Skin of body (tissue), 1 donor: ENCODE measurements at regions not wholly inside any gene's neighbourhood (a gene's known extent, or its start where the extent isn't known, plus 50 kb on each side); places are given as distances from the start of the nearest gene placed in this dataset.
"Not testable (repeated sequence)": the region's sequence is repeated elsewhere in the genome, so short reads cannot be mapped to it uniquely, and the experiment has no call there.

ENCODE experiments used
- DNase-seq: peaks from one replicate; lab custom pipeline; 2025; lab: John Stamatoyannopoulos, UW

DNA sequence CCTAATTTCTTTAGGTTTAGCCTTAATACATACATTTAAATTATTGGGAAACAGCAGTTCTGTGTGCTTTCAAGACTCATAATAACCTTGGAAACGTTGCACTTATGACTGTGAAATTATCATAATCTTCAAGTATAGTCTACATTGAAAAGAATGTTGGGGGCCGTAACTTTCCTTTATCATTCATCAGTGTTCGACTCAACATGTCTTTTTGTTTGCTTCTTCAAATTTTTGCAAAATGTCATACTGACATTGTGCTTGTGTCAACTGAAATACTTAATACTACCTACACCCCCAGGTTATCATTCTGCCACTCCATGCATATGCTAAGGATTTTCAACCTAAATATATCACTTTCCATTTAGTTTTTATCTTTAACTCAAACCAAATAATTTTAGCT lies 1562.9 kb downstream of the OLFM4 start:
- no peak for DNase-seq

- no peak for DNase-seq
Measured at GRCh38 chr13:54592201-54592600, 1563.6 kb downstream of the OLFM4 start.

- no peak for DNase-seq
Measured at GRCh38 chr13:54593504-54593903, 1564.9 kb downstream of the OLFM4 start.

DNA sequence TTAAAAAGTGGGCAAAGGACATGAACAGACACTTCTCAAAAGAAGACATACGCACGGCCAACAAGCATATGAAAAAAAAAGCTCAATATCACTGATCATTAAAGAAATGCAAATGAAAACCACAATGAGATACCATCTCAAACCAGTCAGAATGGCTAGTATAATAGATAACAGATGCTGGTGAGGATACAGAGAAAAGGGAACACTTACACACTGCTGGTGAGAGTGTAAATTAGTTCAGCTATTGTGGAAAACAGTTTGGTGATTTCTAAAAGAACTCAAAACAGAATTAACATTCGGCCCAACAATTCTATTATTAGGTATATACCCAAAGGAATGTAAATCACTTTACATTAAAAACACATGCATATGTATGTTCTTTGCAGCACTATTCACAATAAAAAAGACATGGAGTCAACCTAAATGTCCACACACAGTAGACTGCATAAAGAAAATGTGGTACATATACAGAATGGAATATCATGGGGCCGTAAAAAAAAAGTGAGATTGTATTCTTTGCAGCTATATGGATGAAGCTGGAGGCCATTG lies 1569.0 kb downstream of the OLFM4 start:
- no peak for DNase-seq

DNA sequence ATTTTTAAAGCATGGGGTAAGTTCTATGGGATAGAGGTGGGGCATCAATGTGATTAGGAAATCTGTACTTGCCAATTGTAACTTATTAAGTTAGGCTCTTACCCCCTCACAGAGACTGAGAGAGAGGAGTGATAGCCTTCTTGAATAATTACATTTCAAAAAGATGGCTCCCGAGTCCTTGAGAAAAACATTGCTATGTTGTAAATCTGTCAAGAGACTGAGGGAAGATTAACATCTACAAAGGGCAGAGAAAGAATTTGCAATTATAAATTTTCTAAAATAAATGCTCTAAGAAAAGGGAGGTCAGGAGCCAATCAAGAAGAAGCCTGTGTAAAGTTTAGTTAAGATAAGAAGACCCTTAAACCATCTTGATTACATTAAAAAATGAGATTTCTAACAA lies 1570.8 kb downstream of the OLFM4 start:
- DNase-seq, result no peak

GRCh38 chr13:54606944-54607343 lies 1578.3 kb downstream of the OLFM4 start:
- DNase-seq, result no peak

DNA sequence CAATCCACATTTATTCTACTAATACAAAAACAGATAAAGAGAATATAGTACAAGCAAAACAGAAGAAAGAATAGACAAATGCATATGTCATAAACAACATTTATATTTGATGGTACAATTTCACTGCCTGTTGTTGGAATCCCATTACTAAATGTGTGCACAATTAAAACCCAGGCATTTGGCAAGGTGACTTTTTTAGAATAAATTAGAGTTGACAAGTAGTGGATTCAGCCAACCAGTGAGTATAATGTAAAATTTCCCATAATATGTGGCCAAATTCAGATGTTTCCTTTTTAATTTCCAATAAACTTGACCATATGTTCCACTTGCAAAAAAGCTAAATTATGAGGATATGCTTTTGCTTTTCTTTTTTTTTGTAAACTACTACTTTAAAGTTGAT lies 1578.8 kb downstream of the OLFM4 start:
- DNase-seq, result no peak

DNA sequence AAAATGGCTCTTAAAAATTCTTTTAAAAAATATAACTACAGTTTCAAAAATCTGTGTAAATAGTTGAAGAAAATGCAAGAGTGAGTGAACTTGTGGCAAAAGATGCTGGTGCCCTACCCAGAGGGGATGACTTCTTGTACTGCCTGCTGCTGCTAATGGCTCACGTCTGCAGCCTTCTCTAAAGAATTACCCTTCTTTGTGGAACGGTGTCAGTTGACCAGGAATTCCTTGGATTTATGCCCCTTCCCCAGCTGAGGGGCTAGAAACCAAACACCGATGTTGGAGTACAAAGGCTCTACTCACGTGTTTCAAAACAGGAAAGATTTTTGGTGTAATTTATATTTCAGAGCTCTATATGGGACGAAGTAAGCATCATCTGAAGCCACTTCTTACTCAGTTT lies 1582.8 kb downstream of the OLFM4 start:
- DNase-seq, result no peak

DNA sequence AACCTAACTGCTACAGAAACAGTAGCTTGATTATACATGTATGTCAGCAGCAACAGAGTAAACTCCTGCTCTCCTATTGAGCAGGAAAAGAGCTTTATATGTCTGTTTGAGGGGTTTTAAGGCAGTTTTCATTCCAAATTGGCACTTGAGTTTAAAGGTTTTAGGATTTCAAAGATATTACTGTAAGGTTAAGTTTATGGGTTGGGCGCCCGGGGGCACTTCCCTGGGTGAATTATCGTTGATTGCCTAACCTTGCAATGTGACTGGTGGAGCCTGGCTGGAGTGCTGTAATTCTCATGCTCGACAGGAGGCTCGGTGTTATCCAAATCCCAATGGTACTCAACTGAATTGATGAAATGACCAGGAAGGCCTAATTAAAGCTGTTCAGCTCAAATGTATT lies 1586.1 kb downstream of the OLFM4 start:
- DNase-seq, result no peak

- DNase-seq, result not testable (repeated sequence)
Measured at GRCh38 chr13:54626504-54626903, 1597.9 kb downstream of the OLFM4 start.

GRCh38 chr13:54627646-54628372 lies 1599.2 kb downstream of the OLFM4 start:
- no peak for DNase-seq

- DNase-seq, result no peak
Measured at GRCh38 chr13:54628383-54628782, 1599.8 kb downstream of the OLFM4 start.

DNA sequence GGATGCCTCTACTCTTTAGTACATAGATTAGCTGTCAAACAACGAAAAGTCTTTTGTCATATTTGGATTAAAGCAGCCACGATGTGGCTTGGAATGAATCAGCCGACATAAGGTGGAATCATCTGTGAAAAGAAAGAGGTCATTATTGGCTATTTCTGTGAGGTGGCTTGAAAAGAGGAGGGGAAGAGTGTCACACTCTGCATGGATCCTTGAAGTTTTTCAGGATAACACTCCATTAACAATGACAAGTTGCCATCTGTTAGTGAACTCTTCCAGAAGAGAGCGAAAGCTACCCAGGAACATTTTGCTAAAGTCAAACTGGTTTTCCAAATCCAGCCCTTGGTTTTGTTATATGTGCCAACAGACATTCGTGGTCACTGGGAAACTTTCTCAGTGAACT lies 1604.8 kb downstream of the OLFM4 start:
- no peak for DNase-seq

DNA sequence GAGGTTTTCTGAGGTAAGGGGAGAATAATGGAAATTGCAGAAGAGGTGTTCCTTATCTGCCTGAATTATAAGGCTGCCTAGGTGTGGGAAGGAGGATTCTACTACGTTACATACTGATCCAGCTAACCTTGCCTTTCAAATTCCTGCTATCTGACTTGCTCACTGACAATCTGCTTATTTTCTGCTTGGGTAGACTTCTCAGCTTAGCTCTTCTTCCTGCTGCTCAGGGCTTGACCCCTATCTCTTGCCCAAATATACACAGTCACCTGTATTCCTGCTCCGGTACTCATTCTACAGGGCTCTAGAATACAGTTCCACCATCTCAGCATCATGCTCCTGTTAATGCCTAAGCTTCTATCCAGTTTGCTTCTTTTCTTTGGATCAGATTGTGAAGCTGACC lies 1607.6 kb downstream of the OLFM4 start:
- no peak for DNase-seq

- DNase-seq, result no peak
Measured at GRCh38 chr13:54637366-54637765, 1608.8 kb downstream of the OLFM4 start.

DNA sequence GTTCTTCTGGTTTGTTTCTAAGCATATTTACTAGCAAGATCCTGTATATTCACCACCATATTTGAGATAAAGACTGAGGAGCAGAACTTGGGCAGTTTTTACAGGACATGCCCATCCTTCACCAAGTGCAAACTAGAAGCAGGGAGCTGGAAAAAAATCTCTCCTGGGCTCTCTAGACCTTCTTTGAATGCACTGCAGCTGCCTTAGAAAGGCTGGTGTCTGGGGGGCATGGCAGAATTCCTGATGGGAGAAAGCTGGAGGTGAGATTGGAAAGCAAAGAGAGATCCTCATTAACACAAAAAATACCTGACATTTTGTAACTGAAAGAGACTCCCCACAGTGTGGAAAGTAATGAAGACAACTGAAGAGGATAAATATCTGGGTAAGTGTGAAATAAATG lies 1612.1 kb downstream of the OLFM4 start:
- DNase-seq, result no peak

DNA sequence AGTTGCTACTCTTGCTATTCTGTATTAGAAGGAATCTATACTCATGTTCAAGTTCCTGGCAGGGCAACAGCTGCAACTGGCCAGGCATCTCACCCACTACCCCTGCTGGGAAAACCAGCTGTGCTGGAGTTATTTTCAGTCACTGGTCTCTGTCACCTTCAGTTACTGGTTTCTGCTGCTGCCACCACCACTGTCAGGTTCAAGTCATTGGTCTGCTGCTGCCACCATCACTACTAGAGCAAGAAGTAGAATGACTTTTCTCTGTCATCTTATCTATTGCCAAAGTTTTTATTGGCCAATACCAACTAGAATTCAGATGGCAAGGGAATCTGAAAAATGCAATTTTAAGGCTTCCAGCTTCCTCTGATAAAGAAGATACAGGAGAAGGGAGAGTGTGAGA lies 1615.2 kb downstream of the OLFM4 start:
- DNase-seq, result no peak

- DNase-seq, result no peak
Measured at GRCh38 chr13:54647275-54647674, 1618.7 kb downstream of the OLFM4 start.

DNA sequence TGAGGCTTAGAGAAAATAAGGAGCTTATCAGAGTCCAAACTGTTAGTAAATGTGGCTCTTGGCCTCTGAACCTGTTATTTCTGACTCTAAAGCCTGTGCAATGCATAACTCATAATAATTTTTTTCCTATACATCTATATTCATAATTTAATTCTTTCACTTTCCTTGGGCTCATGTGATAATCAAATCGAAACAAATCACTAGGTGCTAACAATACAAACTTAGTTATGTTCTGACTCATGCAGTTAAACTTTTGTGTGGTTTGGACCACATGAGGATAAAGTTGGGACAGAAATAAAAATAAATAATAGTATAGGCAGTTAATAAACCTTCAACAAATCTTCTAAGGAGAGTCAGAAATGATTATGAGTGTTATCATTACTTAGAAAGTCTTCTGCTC lies 1629.0 kb downstream of the OLFM4 start:
- no peak for DNase-seq

- no peak for DNase-seq
Measured at GRCh38 chr13:54658771-54659170, 1630.2 kb downstream of the OLFM4 start.

- DNase-seq, result no peak
Measured at GRCh38 chr13:54660277-54660676, 1631.7 kb downstream of the OLFM4 start.

GRCh38 chr13:54676526-54677113 lies 1648.0 kb downstream of the OLFM4 start:
- DNase-seq, result no peak

DNA sequence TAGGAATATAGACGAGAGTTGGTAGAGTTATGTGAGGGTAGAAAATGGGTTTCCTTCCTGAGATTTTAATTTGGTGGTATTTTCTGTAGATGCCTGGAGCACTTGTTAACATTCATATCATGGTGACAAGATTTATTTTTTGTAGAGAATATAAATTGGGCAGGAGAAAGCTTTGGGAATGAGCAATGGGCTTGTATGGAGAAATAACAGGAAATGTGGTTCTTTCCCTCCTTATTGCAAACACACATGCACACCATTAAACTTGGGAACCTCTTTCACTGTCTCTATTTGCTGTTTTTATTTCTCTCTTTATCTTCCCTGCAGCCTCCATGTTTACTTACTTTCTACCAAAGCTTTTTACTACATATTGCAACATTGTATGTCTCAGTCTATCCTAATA lies 1653.6 kb downstream of the OLFM4 start:
- no peak for DNase-seq
